ENCODE measurements at regions not wholly inside any gene's neighbourhood (a gene's known extent, or its start where the extent isn't known, plus 50 kb on each side); places are given as distances from the start of the nearest gene placed in this dataset.

DNA sequence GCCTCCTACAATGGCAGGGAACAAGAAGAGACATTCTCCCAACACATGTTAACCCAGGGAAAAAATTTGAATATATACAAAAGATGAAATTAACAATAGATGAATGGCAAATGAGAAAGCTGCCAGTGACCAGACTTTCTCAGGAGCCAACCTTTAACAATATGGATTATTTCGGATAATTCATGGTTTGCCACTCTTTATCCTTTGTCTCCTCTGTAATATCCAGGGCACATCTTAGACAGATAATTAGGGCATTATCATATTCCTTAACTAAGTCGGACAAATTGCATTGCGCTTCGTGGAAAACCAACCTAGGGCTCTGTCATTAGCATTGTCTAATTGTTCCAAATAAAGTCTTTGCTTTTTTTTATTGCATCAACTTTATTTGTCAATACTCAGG, 97.3 kb downstream of the CDCA7 start:
- no peak overlapping the region for H3K4me3 ChIP-seq (ENCODE audit: low read depth in 1 of 2, low read length in 2 of 2)
- H3K9me3 ChIP-seq (ENCODE audit: insufficient read depth, low read length, severe bottlenecking) = no peaks in the 10 kb centered on the region
- ATAC-seq (ENCODE audit: insufficient read depth, low read depth) (no peak), DNase-seq (no peak)
- TF ChIP-seq EZH2 (IDR thresholded peaks at IDR 0.05; ENCODE audit: borderline replicate concordance, low read depth, low read length, severe bottlenecking) (no peak), CTCF (IDR thresholded peaks at IDR 0.05; ENCODE audit: borderline replicate concordance, extremely low read depth, low read length, poor library complexity, severe bottlenecking) (no peak)
- H3K27me3 ChIP-seq (ENCODE audit: insufficient read depth, low read length, poor library complexity) = no peaks in the 10 kb centered on the region
- H3K4me2 ChIP-seq (ENCODE audit: insufficient read depth, low read length) = no peak overlapping the region
- H3K4me1 ChIP-seq (ENCODE audit: insufficient read depth, low read length) = no peaks in the 10 kb centered on the region
- no peaks in the 10 kb centered on the region for H3K79me2 ChIP-seq (ENCODE audit: insufficient read depth, low read length)
- H4K20me1 ChIP-seq (ENCODE audit: insufficient read depth, low read length) = no peaks in the 10 kb centered on the region
- no peak overlapping the region for H3K9ac ChIP-seq (ENCODE audit: low read depth, low read length)
- no peaks in the 10 kb centered on the region for H3K36me3 ChIP-seq (ENCODE audit: insufficient read depth, low read length)
- H3K27ac ChIP-seq (ENCODE audit: low read length) = no peak overlapping the region
- no peak overlapping the region for H2AFZ ChIP-seq (ENCODE audit: low read depth, low read length)

DNA sequence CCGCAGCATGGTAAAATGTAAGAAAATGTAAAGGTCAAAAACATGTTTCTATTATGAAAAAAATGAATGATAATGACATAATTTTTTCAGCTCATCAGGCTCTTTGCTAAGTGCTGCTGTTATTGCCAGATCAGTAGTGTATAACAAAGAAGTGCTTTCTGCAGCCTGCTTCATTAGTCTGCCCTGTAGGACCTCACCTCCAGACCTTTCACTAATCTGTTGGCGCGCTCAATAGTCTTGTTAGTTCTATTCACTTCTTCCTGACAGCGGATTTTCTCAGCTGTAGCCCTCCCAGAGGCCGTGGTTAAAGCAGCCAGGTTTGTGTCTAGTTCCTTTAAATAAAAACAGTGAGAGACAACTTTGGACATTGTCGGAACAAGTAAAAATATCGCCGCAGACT, 97.7 kb downstream of the CDCA7 start:
- H3K9me3 ChIP-seq (ENCODE audit: insufficient read depth, low read length, severe bottlenecking) = no peaks in the 10 kb centered on the region
- no peak overlapping the region for H3K27ac ChIP-seq (ENCODE audit: low read length)
- no peaks in the 10 kb centered on the region for H3K4me1 ChIP-seq (ENCODE audit: insufficient read depth, low read length)
- H3K27me3 ChIP-seq (ENCODE audit: insufficient read depth, low read length, poor library complexity) = no peaks in the 10 kb centered on the region
- ATAC-seq (ENCODE audit: insufficient read depth, low read depth) (no peak), DNase-seq (no peak)
- H2AFZ ChIP-seq (ENCODE audit: low read depth, low read length) = no peak overlapping the region
- H3K4me3 ChIP-seq (ENCODE audit: low read depth in 1 of 2, low read length in 2 of 2) = no peak overlapping the region
- no peak overlapping the region for H3K9ac ChIP-seq (ENCODE audit: low read depth, low read length)
- H3K4me2 ChIP-seq (ENCODE audit: insufficient read depth, low read length) = no peak overlapping the region
- H3K36me3 ChIP-seq (ENCODE audit: insufficient read depth, low read length) = no peaks in the 10 kb centered on the region
- TF ChIP-seq EZH2 (IDR thresholded peaks at IDR 0.05; ENCODE audit: borderline replicate concordance, low read depth, low read length, severe bottlenecking) (no peak), CTCF (IDR thresholded peaks at IDR 0.05; ENCODE audit: borderline replicate concordance, extremely low read depth, low read length, poor library complexity, severe bottlenecking) (no peak)
- no peaks in the 10 kb centered on the region for H4K20me1 ChIP-seq (ENCODE audit: insufficient read depth, low read length)
- no peaks in the 10 kb centered on the region for H3K79me2 ChIP-seq (ENCODE audit: insufficient read depth, low read length)

- no peak overlapping the region for H3K4me2 ChIP-seq (ENCODE audit: insufficient read depth, low read length)
- no peaks in the 10 kb centered on the region for H3K36me3 ChIP-seq (ENCODE audit: insufficient read depth, low read length)
- no peak overlapping the region for H2AFZ ChIP-seq (ENCODE audit: low read depth, low read length)
- no peaks in the 10 kb centered on the region for H4K20me1 ChIP-seq (ENCODE audit: insufficient read depth, low read length)
- H3K9me3 ChIP-seq (ENCODE audit: insufficient read depth, low read length, severe bottlenecking) = no peaks in the 10 kb centered on the region
- no peak for DNase-seq
- TF ChIP-seq CTCF (IDR thresholded peaks at IDR 0.05; ENCODE audit: borderline replicate concordance, extremely low read depth, low read length, poor library complexity, severe bottlenecking) = no peak
- no peak for TF ChIP-seq EZH2 (IDR thresholded peaks at IDR 0.05; ENCODE audit: borderline replicate concordance, low read depth, low read length, severe bottlenecking)
- H3K9ac ChIP-seq (ENCODE audit: low read depth, low read length) = no peak overlapping the region
- H3K4me1 ChIP-seq (ENCODE audit: insufficient read depth, low read length) = no peaks in the 10 kb centered on the region
- H3K79me2 ChIP-seq (ENCODE audit: insufficient read depth, low read length) = no peaks in the 10 kb centered on the region
- H3K4me3 ChIP-seq (ENCODE audit: low read depth in 1 of 2, low read length in 2 of 2) = no peak overlapping the region
- no peak overlapping the region for H3K27ac ChIP-seq (ENCODE audit: low read length)
- ATAC-seq (ENCODE audit: insufficient read depth, low read depth) = no peak
- no peaks in the 10 kb centered on the region for H3K27me3 ChIP-seq (ENCODE audit: insufficient read depth, low read length, poor library complexity)
Observed at GRCh38 chr2:173456960-173457359, 102.3 kb downstream of the CDCA7 start.

DNA sequence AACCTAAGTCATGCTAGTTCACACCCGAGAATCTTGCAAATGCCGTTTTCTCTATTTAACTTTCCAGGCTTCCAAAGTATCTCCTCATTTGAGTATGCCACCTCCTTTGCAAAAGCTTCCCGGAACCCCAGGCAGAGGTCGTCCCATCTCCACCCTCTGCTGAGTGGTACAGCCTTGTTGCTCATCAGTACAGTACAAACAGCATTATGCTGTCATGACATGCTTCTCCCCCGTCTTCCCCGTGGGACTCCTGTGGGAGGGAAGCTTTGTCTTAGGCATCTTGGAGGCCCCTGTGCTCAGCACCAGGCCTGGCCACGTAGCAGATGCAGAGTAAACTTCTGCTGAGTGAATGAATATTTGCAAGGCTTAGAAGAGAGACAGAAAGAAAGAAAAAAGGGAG, 102.7 kb downstream of the CDCA7 start:
- H3K9me3 ChIP-seq (ENCODE audit: insufficient read depth, low read length, severe bottlenecking) = no peaks in the 10 kb centered on the region
- no peak overlapping the region for H2AFZ ChIP-seq (ENCODE audit: low read depth, low read length)
- H4K20me1 ChIP-seq (ENCODE audit: insufficient read depth, low read length) = no peaks in the 10 kb centered on the region
- ATAC-seq (ENCODE audit: insufficient read depth, low read depth) = no peak
- TF ChIP-seq CTCF (IDR thresholded peaks at IDR 0.05; ENCODE audit: borderline replicate concordance, extremely low read depth, low read length, poor library complexity, severe bottlenecking) (no peak), EZH2 (IDR thresholded peaks at IDR 0.05; ENCODE audit: borderline replicate concordance, low read depth, low read length, severe bottlenecking) (no peak)
- H3K4me1 ChIP-seq (ENCODE audit: insufficient read depth, low read length) = no peaks in the 10 kb centered on the region
- no peaks in the 10 kb centered on the region for H3K36me3 ChIP-seq (ENCODE audit: insufficient read depth, low read length)
- H3K79me2 ChIP-seq (ENCODE audit: insufficient read depth, low read length) = no peaks in the 10 kb centered on the region
- no peak overlapping the region for H3K27ac ChIP-seq (ENCODE audit: low read length)
- no peak overlapping the region for H3K4me3 ChIP-seq (ENCODE audit: low read depth in 1 of 2, low read length in 2 of 2)
- DNase-seq = no peak
- H3K27me3 ChIP-seq (ENCODE audit: insufficient read depth, low read length, poor library complexity) = no peaks in the 10 kb centered on the region
- H3K9ac ChIP-seq (ENCODE audit: low read depth, low read length) = no peak overlapping the region
- H3K4me2 ChIP-seq (ENCODE audit: insufficient read depth, low read length) = no peak overlapping the region

Measured in DND-41 (cell line).